Lung (tissue), 11 donors: ENCODE measurements at regions not wholly inside any gene's neighbourhood (a gene's known extent, or its start where the extent isn't known, plus 50 kb on each side); places are given as distances from the start of the nearest gene placed in this dataset.

Experiments used
- ATAC-seq: fragments of 200-7000 bp; cut with Tn5 transposase; one replicate; pipeline ENCODE4 v1.9.1; 2020; ENCODE audit warnings: moderate number of reproducible peaks; ENCODE audit not compliant: insufficient read depth, low FRiP score
- DNase-seq, 3 donors: peaks; one replicate each; pipeline ENCODE4 v3.0.0-alpha.2; 2013 to 2017
- H3K27ac ChIP-seq, 2 donors: one replicate each; pipeline ENCODE4 v1.5.1; 2013; ENCODE audit warnings: mild to moderate bottlenecking in 2 of 2, moderate library complexity in 2 of 2, control low read depth in 1 of 2, inconsistent platforms in 1 of 2, low read depth in 1 of 2, low read length in 1 of 2
- H3K27me3 ChIP-seq, 3 donors: one replicate each; pipeline ENCODE4 v1.5.1; 2013; ENCODE audit warnings: low read length in 2 of 3; ENCODE audit not compliant: control insufficient read depth in 3 of 3, insufficient read depth in 3 of 3
- H3K36me3 ChIP-seq, 4 donors: one replicate each; pipeline ENCODE4 v1.5.1; 2013; ENCODE audit warnings: low read length in 4 of 4, mild to moderate bottlenecking in 1 of 4, moderate library complexity in 1 of 4; ENCODE audit not compliant: control insufficient read depth in 4 of 4, insufficient read depth in 4 of 4
- H3K4me1 ChIP-seq, 5 donors: one replicate each; pipeline ENCODE4 v1.5.1; 2013; ENCODE audit warnings: low read length in 5 of 5, mild to moderate bottlenecking in 2 of 5, moderate library complexity in 1 of 5; ENCODE audit not compliant: control insufficient read depth in 5 of 5, insufficient read depth in 5 of 5
- H3K4me3 ChIP-seq: one replicate; pipeline ENCODE4 v1.5.1; 2013; ENCODE audit warnings: mild to moderate bottlenecking, control low read depth, moderate library complexity
- H3K9ac ChIP-seq, 2 donors: one replicate each; pipeline ENCODE4 v1.5.1; 2013; ENCODE audit warnings: low read length in 2 of 2, control low read depth in 1 of 2; ENCODE audit not compliant: insufficient read depth in 1 of 2
- H3K9me3 ChIP-seq, 4 donors: one replicate each; pipeline ENCODE4 v1.5.1; 2013; ENCODE audit warnings: low read length in 3 of 4, mild to moderate bottlenecking in 1 of 4, moderate library complexity in 1 of 4; ENCODE audit not compliant: control insufficient read depth in 4 of 4, insufficient read depth in 3 of 4
- WGBS, 2 donors: extraction: QIAGEN DNeasy Blood & Tissue Kit; methylation state at CpG; one replicate each; pipeline ENCODE4 v1.1.7; 2013; 5-methylcytosine and 5-hydroxymethylcytosine counted together
- TF ChIP-seq, protein P1 (sequence below): IDR thresholded peaks from 2 replicates; pipeline ENCODE4 v1.5.1; 2012; ENCODE audit warnings: mild to moderate bottlenecking; ENCODE audit errors: control extremely low read depth, extremely low read depth
- donor health status: control.
- donor health status: control.
- donor health status: Bipolar disorder and iron deficiency.
- donor health status: healthy.
- donor health status: DM: yes; HTN: yes; CAD: no.

DNA sequence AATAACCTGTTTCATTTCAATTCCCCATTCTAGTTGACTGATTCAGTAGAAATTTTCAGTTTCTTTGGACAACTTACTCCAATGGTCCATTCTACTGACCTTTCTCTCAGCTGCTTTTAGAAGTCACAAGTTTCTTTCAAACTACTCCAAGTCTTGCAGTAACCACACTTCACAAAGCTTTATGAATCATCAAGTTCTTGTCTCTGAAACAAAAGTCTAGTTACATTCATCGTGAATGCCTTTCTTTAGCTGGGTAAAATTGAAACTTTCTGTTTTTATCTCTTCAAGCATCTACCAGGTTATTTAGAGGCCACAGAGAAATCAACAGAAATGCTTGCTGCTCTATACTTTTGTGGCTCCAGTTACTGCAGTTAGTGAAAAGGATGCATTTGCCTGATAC is 405.4 kb downstream of the TMEM232 start:
- no peaks in the 10 kb centered on the region for H3K9me3 ChIP-seq
- H3K9ac ChIP-seq: no peak overlapping the region
- no peaks in the 10 kb centered on the region for H3K36me3 ChIP-seq
- no peak overlapping the region for H3K4me3 ChIP-seq
- H3K4me1 ChIP-seq: no peaks in the 10 kb centered on the region
- no peaks in the 10 kb centered on the region for H3K27me3 ChIP-seq
- TF ChIP-seq, protein P1, sequence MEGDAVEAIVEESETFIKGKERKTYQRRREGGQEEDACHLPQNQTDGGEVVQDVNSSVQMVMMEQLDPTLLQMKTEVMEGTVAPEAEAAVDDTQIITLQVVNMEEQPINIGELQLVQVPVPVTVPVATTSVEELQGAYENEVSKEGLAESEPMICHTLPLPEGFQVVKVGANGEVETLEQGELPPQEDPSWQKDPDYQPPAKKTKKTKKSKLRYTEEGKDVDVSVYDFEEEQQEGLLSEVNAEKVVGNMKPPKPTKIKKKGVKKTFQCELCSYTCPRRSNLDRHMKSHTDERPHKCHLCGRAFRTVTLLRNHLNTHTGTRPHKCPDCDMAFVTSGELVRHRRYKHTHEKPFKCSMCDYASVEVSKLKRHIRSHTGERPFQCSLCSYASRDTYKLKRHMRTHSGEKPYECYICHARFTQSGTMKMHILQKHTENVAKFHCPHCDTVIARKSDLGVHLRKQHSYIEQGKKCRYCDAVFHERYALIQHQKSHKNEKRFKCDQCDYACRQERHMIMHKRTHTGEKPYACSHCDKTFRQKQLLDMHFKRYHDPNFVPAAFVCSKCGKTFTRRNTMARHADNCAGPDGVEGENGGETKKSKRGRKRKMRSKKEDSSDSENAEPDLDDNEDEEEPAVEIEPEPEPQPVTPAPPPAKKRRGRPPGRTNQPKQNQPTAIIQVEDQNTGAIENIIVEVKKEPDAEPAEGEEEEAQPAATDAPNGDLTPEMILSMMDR: no peak
- WGBS, 2 donors: 74 to 85% methylated on average over 1 of the region's 1 CpG
- no peak overlapping the region for H3K27ac ChIP-seq
- DNase-seq (no peak), ATAC-seq (no peak)

DNA sequence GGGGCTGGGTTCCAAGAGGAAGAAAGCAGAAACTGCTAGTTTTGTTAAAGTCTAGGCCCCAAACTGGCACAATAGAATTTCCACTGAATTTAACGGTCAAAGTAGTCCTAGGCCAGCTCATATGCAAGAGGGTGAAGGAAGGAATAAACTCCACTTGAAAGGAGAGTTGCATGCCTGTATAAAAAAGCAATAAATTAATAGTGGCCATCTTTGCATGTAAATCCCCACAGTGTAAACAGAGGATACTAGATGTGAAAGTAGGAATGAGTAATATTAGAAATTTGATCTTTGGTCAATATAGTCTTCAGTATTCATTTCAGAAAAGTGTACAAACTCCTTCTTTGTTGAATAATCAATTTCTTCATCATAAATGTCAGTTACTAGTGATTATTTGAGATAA is 403.1 kb downstream of the TMEM232 start:
- DNase-seq: no peak
- H3K36me3 ChIP-seq: no peaks in the 10 kb centered on the region
- ATAC-seq: no peak
- H3K9me3 ChIP-seq: no peaks in the 10 kb centered on the region
- no peaks in the 10 kb centered on the region for H3K27me3 ChIP-seq
- H3K9ac ChIP-seq: no peak overlapping the region
- H3K4me3 ChIP-seq: no peak overlapping the region
- no peak overlapping the region for H3K27ac ChIP-seq
- no peaks in the 10 kb centered on the region for H3K4me1 ChIP-seq
- WGBS, 2 donors: 92 to 97% methylated on average over 1 of the region's 1 CpG
- TF ChIP-seq, protein P1: no peak

DNA sequence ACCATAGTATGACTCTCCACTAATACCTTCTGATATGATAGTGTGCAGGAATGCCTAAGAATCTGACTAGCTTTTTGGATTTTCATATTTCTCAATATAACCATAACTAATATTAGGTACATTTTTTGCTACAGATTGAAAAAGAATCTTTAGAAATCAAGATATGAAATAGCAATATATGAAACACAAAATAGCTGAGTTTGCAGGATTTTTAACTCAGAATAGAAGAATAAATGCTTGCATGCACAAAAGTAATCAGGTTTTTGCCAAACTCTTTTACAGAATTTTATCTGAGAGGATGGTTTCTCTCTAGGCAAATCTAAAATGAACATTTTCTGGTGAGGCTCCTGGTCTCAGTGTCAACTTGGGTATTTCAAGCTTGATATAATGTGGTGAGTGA is 402.6 kb downstream of the TMEM232 start:
- no peaks in the 10 kb centered on the region for H3K4me1 ChIP-seq
- no peak for ATAC-seq
- TF ChIP-seq, protein P1: no peak
- DNase-seq: no peak
- H3K27ac ChIP-seq: no peak overlapping the region
- no peak overlapping the region for H3K9ac ChIP-seq
- no peaks in the 10 kb centered on the region for H3K27me3 ChIP-seq
- H3K36me3 ChIP-seq: no peaks in the 10 kb centered on the region
- H3K4me3 ChIP-seq: no peak overlapping the region
- H3K9me3 ChIP-seq: no peaks in the 10 kb centered on the region

DNA sequence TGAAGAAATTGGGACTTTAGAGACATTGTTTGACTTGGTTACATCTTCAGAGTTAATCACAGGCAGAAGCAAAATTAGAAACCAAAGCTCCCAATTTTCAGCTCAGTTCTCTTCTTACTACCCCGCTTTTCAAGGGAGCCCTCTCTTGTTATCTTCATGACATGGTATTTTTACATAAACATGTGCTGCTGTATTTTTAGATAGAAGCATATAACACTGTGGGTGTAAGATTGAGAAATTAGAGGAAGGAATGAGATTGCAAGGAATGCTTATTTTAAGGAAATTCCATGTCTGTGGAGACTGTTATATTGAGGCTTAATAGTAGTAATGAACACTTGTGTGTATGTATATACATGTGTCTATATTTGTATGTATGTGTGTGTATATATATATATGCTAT is 401.6 kb downstream of the TMEM232 start:
- H3K4me3 ChIP-seq: no peak overlapping the region
- WGBS, 2 donors: 81 to 91% methylated on average over 1 of the region's 1 CpG
- DNase-seq (no peak), ATAC-seq (no peak)
- TF ChIP-seq, protein P1: no peak
- H3K9me3 ChIP-seq: no peaks in the 10 kb centered on the region
- no peaks in the 10 kb centered on the region for H3K4me1 ChIP-seq
- H3K9ac ChIP-seq: no peak overlapping the region
- H3K27ac ChIP-seq: no peak overlapping the region
- no peaks in the 10 kb centered on the region for H3K27me3 ChIP-seq
- no peaks in the 10 kb centered on the region for H3K36me3 ChIP-seq
